HG03175 (cell line): ENCODE measurements at regions not wholly inside any gene's neighbourhood (a gene's known extent, or its start where the extent isn't known, plus 50 kb on each side); places are given as distances from the start of the nearest gene placed in this dataset.
"Not testable (repeated sequence)": the region's sequence is repeated elsewhere in the genome, so short reads cannot be mapped to it uniquely, and the experiment has no call there.

Experiments used
- ATAC-seq: cut with Tn5 transposase; IDR thresholded peaks from one replicate; pipeline ENCODE4 v1.9.1; 2021; ENCODE audit warnings: mild to moderate bottlenecking, moderate library complexity; ENCODE audit not compliant: unreplicated experiment

DNA sequence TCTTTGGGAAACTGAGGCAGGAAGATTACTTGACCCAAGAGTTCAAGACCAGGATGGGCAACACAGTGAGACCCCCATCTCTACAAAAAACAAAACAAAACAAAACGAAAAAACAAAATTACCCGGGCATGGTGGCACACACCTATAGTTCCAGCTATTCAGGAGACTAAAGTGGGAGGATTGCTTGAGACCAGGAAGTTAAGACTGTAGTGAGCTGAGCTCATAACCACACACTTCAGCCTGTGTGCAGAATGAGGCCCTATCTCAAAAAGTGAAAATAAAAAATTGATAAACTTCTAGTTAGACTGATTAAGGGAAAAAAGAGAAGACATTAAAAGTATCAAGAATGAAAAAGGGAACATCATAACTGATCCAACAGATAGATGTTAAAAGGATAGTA, 154.0 kb downstream of the RHOU start:
- no peak for ATAC-seq

DNA sequence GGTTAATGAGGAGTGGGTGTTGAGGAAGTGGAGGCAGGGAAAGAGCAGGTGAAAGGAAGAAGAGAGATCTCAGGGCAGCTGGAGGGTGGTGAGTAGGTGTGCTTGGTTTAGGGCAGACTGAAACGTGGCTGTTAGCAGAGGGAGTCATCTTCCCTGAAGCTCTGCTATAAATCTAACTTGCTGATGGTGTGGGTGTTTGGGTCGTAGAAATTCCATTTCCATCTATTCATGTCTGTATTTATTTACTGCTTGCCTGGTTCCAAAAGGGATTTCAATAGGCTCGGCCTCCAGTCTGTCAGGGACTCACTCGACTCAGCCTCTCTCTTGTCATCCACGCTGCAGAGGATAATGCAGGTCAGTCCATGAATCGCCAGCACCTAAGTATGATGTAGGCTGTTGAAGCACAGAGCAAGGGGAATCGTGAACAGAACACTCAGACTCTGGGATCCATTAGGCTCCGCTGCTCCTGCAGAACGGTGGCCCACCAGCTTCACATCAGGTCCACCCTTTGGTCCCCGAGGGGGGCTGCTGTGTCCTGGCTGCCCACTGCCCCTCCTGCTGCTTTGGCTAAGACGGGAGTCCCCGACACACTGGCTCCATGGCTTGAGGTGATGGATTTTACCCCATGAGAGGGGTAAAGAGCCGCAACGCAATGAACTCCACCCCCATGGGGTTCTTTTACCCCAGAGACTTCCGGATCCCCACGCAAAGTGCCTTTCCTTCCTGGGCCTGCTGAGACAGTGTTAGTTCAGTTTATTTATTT, 156.2 kb downstream of the RHOU start:
- no peak for ATAC-seq

DNA sequence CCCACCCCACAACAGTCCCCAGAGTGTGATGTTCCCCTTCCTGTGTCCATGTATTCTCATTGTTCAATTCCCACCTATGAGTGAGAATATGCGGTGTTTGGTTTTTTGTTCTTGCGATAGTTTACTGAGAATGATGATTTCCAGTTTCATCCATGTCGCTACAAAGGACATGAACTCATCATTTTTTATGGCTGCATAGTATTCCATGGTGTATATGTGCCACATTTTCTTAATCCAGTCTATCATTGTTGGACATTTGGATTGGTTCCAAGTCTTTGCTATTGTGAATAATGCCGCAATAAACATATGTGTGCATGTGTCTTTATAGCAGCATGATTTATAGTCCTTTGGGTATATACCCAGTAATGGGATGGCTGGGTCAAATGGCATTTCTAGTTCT, 156.9 kb downstream of the RHOU start:
- ATAC-seq, result not testable (repeated sequence)

DNA sequence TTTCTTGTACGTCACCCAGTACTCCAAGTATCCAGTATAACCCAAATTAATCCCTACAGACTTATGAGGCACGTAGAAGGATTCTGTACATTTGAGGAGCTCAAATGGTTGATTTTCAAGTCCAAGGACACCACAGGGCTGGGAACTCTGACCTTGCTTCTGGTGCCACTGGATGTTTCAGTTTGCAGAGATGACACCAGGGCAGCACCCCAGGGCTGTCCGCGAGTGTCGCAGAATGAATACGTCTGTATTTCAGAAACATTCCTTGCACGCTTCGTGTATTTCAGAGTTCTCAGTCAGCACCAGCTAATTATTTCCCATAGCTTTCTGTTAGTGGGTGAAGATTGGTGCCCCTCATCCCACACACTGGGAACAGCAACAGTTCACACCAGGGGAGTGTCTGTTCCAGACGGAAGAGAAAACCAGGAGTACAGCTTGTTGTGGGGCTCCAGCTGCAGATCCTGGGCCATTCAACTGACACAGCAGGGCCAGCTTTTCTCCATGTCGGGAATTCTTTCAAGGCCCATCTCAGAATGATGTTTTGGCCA, 159.2 kb downstream of the RHOU start:
- no peak for ATAC-seq

DNA sequence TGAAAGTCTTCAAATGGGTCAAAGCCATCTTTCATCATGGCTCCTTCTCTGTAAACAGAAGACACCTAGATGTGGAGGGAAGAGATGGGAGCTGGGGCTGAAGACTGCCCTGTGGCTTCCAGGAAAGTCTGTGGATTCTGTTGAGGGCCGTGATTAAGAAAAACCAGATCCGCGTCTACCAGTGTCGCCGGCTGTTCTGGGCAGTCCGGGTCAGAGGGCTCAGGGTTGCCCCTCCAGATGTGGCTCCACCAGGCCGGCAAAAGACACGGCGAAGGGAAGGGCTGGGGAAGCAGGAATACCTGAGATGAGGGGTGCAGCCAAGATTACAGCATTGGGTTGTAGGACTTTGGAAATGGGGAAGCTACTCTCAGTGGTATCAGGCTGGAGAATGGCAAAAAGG, 162.6 kb downstream of the RHOU start:
- ATAC-seq, result no peak

DNA sequence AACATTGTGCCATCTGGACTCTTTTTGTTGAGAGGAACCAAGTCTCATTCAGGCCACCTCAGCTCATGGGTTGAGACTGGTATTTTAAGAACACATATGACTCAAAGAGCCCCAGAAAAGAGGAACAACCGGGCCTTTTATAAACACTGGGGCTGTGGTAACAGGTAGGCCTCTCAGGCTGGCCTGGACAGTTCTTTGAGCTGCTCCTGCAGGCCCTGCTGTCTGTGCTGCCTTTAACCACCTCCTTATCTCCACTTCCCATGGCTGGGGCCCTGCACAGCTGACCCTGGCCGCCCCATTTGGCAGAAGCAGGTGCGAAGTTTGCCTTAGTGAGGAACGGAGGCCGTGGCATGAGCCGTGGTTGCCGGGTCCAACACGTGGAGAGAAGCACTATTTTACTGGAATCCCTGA, 163.3 kb downstream of the RHOU start:
- peak; percentile 90 for ATAC-seq

DNA sequence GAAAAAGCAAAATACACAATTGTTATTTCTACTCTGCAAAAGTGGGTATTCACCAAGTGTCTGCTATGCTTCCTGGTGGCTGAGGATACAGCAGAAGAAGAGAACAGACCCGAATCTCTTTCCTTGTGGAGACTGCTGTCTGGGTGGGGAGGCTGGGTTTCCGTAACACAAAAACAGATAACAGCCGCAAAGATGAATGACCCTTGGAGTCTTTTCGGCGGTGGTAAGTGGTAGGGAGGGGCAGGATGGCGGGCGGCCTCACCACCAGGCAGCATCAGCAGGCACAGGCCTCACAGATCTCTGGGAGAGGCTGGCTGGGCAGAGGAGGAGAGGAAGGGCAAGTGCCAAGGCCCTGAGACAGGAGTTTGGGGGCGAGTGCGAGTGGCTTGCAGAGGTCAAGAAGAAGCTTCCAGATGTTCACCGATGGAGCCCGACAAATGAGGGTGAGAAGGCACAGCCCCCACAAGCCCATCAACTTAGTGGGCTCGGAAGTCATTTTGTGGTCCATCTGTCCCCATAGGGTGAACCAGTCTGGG, 164.2 kb downstream of the RHOU start:
- no peak for ATAC-seq

DNA sequence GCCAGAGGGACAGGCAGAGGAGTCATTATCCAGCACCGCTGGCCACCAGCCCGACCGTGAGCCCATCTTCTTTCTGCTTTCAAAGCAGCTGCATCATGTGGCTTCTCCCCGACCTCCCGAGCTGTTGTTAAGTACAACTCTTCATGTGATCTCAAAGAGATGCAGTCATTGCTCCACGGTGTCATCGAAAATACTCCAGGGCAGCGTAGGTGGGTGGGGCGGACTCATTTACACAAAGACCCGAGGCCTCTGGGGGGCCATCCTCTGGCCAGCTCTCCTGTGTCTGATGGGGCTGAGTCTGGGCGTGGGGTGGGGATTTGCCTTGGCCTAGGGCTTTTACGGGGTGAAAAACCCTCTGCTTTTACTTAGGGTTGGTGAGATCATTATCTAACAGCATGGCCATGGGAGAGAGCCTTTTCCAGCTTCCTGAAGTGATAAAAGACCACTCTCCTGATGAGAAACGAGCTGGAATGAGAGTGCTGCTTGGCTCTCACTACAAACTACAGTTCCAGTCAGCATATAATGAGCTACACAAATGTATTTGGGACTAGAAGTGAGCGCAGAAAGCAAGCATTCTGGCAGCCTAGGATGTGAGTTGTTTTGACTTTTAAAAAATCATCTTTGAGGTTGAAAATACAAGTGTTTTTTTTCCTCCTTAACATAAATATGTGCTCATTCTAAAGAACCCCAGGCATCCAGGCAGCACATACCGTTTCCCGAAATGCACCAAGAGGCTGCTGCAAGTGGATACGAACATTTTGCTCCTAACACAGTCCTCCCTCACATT, 165.0 kb downstream of the RHOU start:
- no peak for ATAC-seq

DNA sequence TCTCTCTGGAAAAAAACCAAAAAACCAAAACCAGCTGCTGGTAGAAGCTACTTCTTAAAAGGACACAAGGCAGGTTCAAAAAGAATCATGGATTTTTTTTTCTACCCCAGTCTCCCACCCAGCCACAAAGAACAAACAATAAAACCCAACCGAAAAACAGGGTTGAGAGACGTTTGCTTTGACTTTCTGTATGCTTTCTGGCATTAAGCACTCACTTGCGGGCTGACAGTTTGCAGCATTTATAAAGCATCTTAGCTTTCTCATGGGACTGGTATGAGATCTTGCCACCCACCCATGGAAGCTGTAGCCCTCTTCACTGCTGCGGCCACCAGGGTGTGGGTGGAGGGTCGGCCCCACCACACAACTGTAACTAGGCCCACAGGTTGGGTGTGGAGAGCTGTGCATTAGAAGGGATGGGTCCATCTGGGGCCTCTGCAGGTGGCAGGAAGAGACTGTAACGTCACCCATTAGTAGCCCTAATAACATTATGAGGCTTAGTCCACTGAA, 165.7 kb downstream of the RHOU start:
- no peak for ATAC-seq

DNA sequence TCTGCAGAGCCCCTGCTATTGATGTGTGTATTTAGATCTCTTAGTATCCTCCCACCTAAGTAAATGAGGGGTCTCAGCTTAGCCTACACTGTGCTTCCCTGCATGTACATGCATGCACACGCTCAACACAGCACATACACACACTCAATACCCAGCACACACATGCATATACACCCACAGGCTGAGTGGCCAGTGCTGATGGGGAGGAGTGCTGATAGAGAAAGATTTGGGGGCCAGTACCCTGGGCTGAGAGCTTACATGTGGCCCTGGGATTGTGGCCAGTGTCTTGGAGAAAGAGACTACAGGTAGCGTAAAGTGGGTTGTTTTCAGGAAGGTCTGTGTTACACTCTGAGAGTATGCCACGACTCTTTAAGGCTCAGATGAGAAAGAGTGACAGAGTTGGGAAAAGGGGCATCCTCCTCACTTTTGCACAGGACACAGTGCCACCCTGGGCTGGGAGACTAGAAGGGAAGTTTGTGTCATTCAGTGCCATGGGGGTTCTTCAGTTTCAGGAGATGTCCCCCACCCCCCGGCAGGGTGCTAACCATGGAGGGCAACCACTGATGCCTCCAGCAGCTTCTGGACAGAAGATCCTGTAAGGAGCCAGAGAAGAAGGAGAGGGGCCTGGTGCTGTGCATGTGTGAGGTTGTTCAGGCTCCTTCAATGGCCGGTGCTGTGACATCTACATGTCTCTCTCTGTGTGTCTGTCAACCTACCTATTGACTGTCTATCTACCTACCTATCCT, 166.8 kb downstream of the RHOU start:
- no peak for ATAC-seq

DNA sequence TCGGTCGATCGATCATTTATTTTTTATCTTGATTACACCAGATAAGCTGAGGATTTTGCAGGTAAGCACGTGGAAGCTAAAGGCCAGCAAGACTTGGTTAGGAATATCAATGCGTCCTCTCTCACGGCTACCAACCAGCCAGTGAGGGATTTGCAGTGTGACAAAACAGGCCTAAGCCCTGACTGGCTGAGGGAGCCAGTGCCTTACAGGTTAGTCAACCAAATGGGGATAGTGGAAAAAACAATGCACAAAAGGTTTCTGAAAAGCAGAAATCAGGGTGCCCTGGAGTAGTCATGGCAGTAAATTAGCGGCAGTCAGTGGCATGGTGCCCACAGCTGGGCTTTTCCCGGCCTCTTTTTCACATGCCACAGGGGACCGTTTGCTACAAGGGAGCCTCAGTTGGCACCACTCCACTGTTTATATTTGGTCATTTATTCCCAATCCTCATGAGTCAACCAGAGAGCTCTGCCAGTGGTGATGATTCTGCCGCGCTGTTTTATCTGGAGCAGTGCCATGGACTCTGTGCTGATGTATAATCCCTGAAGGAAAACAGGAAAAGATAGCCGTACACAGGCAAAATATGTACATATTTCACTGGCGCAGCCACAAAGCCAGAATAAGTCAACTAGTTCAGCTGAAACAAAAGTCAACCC, 167.6 kb downstream of the RHOU start:
- no peak for ATAC-seq

DNA sequence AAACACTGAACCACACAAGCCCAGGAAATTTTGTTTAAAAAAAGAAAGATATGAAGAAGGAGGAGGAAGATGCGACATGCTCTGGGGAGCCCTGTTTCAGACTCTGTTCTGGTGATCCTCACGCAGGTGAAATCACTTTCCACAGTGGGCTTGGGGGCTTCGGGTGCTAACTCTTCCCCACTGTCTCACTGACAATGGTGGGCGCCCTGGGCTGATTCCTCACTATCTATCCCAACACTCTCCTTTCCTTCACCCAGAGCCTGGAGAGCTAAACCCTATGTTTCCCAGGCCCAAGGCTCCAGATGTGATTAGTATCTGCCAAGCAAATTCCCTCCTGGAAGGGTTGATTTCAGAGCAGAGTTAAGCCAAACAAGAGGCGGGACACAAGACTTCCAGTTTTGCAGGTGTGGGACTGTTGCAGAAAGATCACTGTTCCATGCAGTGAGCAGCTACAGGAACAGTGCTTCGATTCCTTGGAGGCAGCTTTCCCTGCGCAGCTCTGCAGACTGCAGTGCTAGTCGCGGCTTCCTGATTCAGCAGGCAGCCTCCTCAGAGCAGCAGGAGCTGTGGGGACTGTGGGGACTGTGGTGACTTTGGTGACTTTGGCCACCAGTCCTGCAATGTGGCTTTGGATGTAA, 168.3 kb downstream of the RHOU start:
- no peak for ATAC-seq

DNA sequence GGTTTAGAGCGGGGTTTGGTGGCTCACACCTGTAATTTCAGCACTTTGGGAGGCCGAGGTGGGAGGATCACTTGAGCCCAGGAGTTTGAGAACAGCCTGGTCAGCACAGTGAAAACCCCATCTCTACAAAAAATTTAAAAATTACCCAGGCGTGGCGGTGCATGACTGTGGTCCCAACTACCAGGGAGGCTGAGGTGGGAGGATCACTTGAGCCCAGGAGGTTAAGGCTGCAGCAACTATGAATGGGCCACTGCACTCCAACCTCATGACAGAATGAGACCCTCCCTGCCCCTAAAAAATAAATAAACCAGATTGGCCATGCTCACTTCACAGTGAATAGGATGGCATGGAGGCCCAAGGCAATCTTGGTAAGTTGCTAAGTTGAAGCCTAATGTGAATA, 168.9 kb downstream of the RHOU start:
- ATAC-seq, result no peak

DNA sequence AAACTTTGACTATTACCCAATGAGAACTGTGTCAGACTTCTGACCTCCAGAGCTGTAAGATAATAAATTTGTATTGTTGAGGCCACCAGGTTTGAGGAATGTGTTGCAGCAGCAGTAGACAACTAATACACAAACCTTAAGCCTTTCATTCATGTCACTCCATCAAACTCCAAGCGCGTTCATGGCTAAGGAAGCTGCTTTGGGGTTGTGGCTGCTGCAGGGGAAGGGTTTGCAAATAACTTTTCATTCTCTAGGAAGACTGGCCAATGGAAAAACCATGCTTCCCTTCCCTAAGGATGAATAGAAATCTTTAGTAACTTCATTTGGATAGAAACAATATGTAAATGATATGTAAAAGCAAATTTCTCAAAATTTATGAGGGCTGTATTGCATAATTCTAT, 170.4 kb downstream of the RHOU start:
- no peak for ATAC-seq

DNA sequence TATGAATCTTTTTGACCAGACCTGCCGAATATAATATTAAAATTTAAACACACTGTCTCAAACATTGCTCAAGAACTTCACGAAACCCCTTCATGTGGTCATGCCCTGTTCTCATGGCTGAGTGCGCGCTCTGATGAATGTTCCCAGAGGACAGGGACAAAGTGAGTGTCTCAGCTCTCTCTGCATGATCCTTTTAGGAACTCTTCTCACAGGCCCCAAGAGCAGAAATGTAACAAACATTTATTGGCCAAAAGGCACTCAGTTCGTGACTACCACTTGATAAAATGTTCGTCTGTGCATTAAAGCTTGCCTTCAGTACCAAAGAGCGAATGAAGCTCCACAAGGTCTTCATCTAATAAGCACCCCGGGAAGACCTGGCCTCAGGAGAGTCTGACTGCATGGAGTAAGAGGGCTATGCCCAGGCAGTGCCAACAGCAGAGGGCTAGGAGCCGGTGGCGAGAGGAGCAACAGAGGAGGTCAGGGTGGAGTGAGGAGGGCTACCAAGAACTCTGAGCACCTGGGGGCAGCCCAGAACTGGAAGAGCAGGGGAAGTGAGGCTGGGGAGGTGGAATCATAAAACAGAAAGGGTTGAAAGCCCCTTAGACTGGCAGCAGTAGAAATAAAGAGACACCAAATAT, 171.1 kb downstream of the RHOU start:
- no peak for ATAC-seq

DNA sequence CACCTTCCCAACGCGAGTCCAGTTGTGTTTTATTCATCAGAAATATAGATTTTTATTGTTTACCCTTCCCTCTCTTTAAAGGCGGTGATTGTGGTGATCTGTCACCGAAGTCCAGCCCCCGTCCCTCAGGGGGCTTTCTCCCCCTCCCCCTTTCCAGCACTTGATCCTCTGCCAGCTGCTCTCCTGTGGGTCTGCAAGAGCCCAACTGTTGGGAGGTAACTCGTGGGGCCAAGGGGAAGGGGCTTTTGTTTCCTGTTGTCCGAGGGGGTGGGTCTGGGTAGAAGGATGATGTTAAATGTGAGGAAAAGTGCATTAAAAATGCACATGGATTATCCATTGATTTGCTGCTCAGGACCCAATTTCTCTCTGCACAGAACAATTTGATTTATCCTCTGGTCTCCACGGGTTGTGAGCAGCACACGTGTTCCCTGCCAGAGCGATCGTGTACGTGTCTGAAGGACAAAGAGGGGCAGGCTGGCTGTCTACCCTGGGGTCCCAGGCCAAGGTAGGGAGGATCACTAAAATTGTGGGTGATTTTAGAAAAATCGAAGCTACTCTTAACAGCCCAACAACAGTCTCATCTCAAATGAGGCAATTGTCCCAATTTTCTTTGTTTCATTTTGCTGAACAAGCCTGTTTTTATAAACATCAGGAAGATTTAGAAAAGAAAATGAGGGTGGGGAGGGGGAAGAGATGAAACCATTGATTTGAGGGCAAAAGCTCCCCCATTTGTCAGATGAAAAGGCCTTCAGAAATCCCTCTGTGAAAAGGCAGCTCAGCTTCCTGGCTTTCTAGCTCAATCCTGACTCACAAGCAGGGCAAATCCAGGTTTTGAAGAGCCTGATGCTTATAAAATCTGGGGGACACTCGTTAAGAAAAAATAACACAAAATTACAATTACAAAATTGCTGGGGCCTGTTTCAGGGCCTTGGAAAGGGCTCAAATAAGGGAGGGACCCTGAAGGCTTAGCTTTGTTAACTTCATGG, 176.2 kb downstream of the RHOU start:
- ATAC-seq, result no peak

DNA sequence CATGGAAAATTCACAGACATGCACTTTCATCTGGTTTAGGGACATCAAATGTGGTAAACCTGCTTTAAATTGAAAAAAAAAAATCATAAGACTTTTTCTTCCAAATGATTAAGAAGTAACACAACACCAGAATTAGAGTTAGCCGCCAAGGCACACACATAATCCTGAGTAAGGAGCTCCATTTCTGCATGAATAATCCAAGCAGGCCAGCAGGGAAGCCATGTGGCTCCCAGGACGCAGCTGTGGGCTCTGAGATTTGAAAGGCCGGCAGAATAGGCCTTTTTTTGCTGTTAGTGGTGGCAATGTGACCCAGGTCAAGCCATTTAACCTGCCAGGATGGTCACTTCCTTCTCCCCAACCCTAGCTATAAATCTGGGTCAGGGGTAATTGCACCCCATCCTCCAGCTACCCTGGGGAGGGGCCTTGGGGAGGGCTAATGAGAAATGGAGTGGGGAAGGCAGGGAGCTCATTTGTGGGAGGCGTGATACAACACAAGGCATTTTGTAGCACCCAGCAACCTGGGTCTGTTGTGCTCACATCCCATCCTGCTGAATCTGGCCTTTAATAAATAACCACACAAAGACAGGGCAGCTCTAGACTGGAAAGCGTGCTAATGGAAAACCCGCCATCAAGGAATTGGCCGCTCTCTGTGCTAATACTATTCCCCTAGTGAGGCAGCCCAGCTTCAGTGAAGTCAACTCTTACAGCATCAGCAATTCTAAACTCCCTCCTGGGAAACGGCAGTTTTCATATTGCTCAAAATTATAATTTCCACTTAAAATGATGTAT, 178.5 kb downstream of the RHOU start:
- ATAC-seq, result no peak

DNA sequence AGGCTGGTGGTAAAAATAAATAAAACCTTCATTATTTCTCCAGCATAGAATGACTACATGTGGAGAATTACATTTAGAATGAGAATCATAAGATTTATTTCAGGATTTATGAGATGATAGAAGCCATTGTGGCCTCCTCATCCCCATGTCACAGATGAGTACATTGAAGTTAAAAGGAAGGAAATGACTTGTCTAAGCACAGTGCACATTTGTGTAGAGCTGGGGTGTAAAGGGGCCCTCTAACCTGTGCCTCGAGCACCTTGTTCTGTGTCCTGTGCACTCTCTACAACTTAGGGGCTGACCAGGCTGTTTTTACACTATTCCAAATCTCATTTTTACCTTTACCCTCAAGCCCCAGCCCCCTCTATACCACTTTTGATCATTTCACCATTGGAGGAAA, 179.4 kb downstream of the RHOU start:
- no peak for ATAC-seq
